ENCODE measurements at regions not wholly inside any gene's neighbourhood (a gene's known extent, or its start where the extent isn't known, plus 50 kb on each side); places are given as distances from the start of the nearest gene placed in this dataset.

- 88% methylated on average over 1 of the region's 1 CpG; no CpG with 5 or more reads in 1 of the 2 experiments for WGBS, 2 experiments (ENCODE audit: extremely low coverage in 1 of 2, insufficient coverage in 1 of 2, insufficient read length in 1 of 2, insufficient replicate concordance in 2 of 2, low coverage in 1 of 2, low lambda C conversion rate in 2 of 2, missing lambda C conversion rate in 1 of 2)
- Histone ChIP-seq H3K27ac (ENCODE audit: low read depth, low read length) (no peak overlapping the region), H2AFZ (ENCODE audit: low read length) (no peak overlapping the region), H3K79me1 (ENCODE audit: low read depth, low read length) (no peaks in the 10 kb centered on the region), H3K4me1 (replicated peaks in 1 of 4; ENCODE audit: control insufficient read depth in 3 of 4, insufficient read depth in 4 of 4, low read length in 3 of 4) (no peaks in the 10 kb centered on the region), H3K79me2 (ENCODE audit: control insufficient read depth in 1 of 2, insufficient read depth in 2 of 2, low read length in 2 of 2) (no peaks in the 10 kb centered on the region), H4K20me1 (replicated peaks in 1 of 2; ENCODE audit: control insufficient read depth in 1 of 2, insufficient read depth in 2 of 2, low read length in 2 of 2) (no peaks in the 10 kb centered on the region), H4K5ac (ENCODE audit: insufficient read length, low read depth, low read length) (no peak overlapping the region), H2AK5ac (ENCODE audit: low read depth, low read length) (no peak overlapping the region), H2BK12ac (ENCODE audit: low read depth, low read length) (no peak overlapping the region), H2BK20ac (ENCODE audit: low read length) (no peak overlapping the region), H4K8ac (ENCODE audit: extremely low read depth, insufficient read depth, low read length) (no peak overlapping the region), H4K91ac (replicated peaks; ENCODE audit: insufficient read length, low read length) (no peak overlapping the region), H3K27me3 (replicated peaks in 1 of 4; ENCODE audit: control insufficient read depth in 3 of 4, extremely low read depth in 1 of 4, insufficient read depth in 3 of 4, low read length in 3 of 4) (no peaks in the 10 kb centered on the region), H3K9me3 (ENCODE audit: insufficient read depth in 2 of 2, low read depth in 1 of 2, low read length in 1 of 2) (peaks cover 0 to 6% of the 10 kb centered on the region in 2 experiments; a peak in 1 of 4 replicates), H3K9ac (replicated peaks in 1 of 4; ENCODE audit: extremely low read depth in 1 of 4, low read depth in 3 of 4, low read length in 3 of 4) (no peak overlapping the region), H3K4me2 (ENCODE audit: insufficient read depth in 1 of 2, low read depth in 2 of 2, low read length in 2 of 2) (no peak overlapping the region), H3K56ac (replicated peaks; ENCODE audit: insufficient read length, low read depth, low read length) (no peak overlapping the region), H3K23ac (ENCODE audit: insufficient read length) (no peak overlapping the region), H2BK15ac (ENCODE audit: low read length) (no peak overlapping the region), H2BK5ac (ENCODE audit: low read depth, low read length) (no peak overlapping the region), H3K18ac (ENCODE audit: extremely low read depth, low read length) (no peak overlapping the region), H3K4me3 (ENCODE audit: extremely low read depth in 1 of 4, insufficient read depth in 2 of 4, low read depth in 3 of 4, low read length in 4 of 4) (no peak overlapping the region), H3K36me3 (ENCODE audit: control insufficient read depth in 2 of 4, insufficient read depth in 4 of 4, low read length in 3 of 4) (no peaks in the 10 kb centered on the region), H3K4ac (replicated peaks; ENCODE audit: insufficient read length, low read depth, low read length) (no peak overlapping the region), H3K23me2 (ENCODE audit: low read depth, low read length) (no peaks in the 10 kb centered on the region), H2BK120ac (replicated peaks; ENCODE audit: low read depth, low read length) (no peak overlapping the region), H3K14ac (ENCODE audit: insufficient read length) (no peak overlapping the region)
- FAIRE-seq = no peak
- ChIA-PET CTCF (ENCODE audit: partially characterized antibody) (no interaction called here), POLR2A (ENCODE audit: partially characterized antibody) (interaction anchor here (0.7 kb wide), 1 partner anchor 274 kb away, joined by 3 read pairs; no protein-coding TSS in a partner anchor)
- no peak for TF ChIP-seq ATF2 (IDR thresholded peaks at IDR 0.05; ENCODE audit: low read length)
- TF ChIP-seq NRF1 (IDR thresholded peaks at IDR 0.05; ENCODE audit: low read depth, low read length) = no peak
- no peak for DNase-seq (ENCODE audit: low read depth in 1 of 2, low spot score in 2 of 2)
Observed at GRCh38 chr9:109616571-109617120, 118.5 kb upstream of the PTPN3 start.
